H1 (cell line): ENCODE measurements at regions not wholly inside any gene's neighbourhood (a gene's known extent, or its start where the extent isn't known, plus 50 kb on each side); places are given as distances from the start of the nearest gene placed in this dataset.

Experiments
- KDM1A ChIP-seq: fragments of 200-600, 300-600 bp; sonication (generic); IDR thresholded peaks from 2 replicates; pipeline ENCODE4 v1.7.1; 2016; ENCODE audit warnings: mild to moderate bottlenecking, low read length, borderline replicate concordance
- POU5F1 ChIP-seq: IDR thresholded peaks from 2 replicates; pipeline ENCODE4 v1.6.1; 2011; ENCODE audit warnings: low read depth, mild to moderate bottlenecking, low read length, moderate library complexity
- SP1 ChIP-seq: IDR thresholded peaks from 2 replicates; pipeline ENCODE4 v1.6.1; 2011; ENCODE audit warnings: low read depth, low read length
- SRF ChIP-seq: IDR thresholded peaks from 2 replicates; pipeline ENCODE4 v1.6.1; 2011; ENCODE audit warnings: mild to moderate bottlenecking, low read depth, low read length, moderate library complexity

DNA sequence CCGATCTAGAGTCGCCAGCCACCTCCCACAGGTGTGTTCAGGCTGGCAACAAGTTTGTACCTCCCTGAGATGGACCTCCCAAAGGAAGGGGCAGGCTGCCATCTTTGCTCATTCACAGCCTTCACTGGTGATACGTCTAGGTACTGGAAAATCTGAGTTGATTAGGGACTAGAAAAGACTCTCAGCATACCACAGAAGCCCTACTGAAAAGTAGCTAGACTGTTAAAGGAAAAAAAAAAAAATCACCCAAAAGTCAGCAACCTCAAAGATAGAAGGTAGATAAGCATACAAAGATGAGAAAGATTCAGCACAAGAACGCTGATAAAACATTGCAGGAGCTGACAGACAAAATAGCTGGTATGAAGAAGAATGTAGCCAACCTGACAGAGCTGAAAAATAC lies 128.6 kb upstream of the WDR75 start (continued):
- no peak for TF ChIP-seq POU5F1
- TF ChIP-seq SRF, result no peak
- TF ChIP-seq SP1, result no peak
- no peak for TF ChIP-seq KDM1A
